ENCODE measurements at regions not wholly inside any gene's neighbourhood (a gene's known extent, or its start where the extent isn't known, plus 50 kb on each side); places are given as distances from the start of the nearest gene placed in this dataset.

- TF ChIP-seq, protein P1, sequence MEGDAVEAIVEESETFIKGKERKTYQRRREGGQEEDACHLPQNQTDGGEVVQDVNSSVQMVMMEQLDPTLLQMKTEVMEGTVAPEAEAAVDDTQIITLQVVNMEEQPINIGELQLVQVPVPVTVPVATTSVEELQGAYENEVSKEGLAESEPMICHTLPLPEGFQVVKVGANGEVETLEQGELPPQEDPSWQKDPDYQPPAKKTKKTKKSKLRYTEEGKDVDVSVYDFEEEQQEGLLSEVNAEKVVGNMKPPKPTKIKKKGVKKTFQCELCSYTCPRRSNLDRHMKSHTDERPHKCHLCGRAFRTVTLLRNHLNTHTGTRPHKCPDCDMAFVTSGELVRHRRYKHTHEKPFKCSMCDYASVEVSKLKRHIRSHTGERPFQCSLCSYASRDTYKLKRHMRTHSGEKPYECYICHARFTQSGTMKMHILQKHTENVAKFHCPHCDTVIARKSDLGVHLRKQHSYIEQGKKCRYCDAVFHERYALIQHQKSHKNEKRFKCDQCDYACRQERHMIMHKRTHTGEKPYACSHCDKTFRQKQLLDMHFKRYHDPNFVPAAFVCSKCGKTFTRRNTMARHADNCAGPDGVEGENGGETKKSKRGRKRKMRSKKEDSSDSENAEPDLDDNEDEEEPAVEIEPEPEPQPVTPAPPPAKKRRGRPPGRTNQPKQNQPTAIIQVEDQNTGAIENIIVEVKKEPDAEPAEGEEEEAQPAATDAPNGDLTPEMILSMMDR (IDR thresholded peaks at IDR 0.05) = no peak
- TF ChIP-seq POLR2A (IDR thresholded peaks at IDR 0.05) = no peak
Measured at GRCh38 chr6:155534678-155535077, 79.0 kb upstream of the NOX3 start.
